Iris pigment epithelial cell (primary cell): ENCODE measurements at regions not wholly inside any gene's neighbourhood (a gene's known extent, or its start where the extent isn't known, plus 50 kb on each side); places are given as distances from the start of the nearest gene placed in this dataset.
"Not testable (repeated sequence)": the region's sequence is repeated elsewhere in the genome, so short reads cannot be mapped to it uniquely, and the experiment has no call there.

Experiments used
- DNase-seq: peaks from one replicate; pipeline ENCODE4 v3.0.0-alpha.2; 2011; ENCODE audit warnings: low read depth

DNA sequence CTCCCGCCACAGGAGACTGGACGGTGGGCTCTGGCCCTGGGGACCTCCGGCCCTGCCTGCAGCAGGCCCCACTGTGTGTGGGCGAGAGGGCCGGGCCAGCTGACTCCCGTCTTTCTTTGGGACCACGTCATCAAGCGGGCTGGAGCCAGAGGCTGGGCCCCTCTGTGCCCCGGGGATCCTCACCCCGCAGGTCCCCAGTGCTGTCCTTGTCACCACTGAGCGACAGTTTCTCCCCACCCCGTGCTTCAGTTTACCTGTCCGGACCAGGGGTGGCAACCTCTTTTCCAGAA is 181.9 kb upstream of the ZNF469 start:
- no peak for DNase-seq

DNA sequence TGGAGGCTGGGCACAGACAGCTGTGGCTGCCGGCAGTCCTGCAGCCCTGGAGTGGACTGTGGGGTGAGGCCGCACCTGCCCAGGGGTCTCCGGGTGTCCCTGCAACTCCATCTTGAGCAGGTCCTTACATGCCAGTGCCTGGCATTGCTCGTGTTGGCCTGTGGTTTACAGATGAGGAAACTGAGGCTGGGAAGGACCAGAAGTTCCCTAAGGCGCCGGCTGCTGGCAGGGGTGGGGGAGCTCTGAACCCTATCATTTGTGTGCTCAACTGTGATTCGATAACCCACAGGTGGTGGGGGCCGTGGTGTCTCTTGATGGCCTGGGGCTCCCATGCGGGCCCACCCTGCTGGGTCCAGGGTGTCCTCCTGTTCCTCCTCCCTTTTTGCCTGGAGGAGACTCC is 181.1 kb upstream of the ZNF469 start:
- not testable (repeated sequence) for DNase-seq

DNA sequence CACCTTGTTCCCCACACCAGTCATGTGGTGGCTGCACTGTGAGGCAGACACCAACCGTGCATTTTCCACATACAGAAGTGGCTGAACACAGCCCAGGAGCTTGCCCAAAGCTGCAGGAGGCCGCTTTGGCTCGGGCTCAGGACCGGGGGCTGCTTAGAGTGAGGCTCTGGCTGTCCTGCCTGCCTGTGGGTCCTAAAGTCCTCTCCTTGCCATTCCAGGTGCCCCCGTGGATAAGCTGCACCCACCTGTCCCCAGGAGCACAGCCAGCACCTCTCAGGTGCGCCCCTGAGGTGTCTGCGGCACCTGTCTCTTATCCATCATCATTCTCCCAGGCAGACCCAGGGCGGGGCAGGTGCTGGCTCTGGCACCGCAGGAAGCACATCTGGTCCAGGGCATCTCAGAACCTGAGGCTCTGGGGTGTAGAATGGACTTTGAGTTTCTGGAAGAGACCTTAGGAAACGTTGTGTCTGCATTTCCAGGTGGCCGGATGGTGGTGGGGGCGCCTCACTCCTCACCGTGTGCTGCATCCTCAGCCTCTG is 180.5 kb upstream of the ZNF469 start:
- no peak for DNase-seq

DNA sequence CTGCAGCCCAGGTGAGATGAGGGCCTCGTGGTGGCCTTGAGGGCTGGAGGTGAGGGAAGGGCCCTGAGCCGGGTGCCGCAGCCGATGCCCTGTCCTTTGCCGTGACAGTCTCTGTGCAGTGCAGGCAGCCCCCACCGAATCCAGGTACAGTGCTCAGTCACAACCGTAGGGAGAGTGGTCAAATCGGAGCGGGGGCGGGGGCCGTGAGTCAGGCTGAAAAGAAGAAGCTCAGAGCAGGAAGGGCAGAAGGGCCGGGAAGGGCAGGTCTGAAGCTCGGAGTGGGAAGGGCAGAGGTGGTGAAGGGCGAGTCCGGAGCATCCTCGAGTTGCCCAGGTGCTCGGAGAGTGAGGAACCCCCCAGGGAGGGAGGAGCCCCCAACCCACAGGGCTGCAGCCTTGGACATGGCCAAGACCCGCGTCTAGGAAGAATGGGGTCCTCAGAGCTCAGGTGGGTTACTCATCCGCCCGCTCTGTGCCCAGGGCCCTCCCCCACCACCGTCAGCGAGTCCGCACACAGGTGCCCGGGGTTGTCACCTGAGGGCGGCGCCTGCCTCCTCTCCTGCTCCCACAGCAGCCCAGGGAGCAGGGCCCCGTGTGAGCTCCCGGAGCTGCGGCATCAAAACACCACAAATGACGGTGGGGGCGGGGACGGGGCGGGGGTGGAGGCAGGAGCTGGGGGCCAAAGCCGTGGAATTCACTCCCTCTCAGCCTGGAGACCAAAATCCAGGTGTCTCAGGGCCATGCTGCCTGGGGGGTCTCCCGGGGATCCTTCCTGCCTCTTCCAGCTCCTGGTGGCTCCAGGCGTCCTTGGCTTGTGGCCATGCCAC is 179.7 kb upstream of the ZNF469 start:
- not testable (repeated sequence) for DNase-seq

DNA sequence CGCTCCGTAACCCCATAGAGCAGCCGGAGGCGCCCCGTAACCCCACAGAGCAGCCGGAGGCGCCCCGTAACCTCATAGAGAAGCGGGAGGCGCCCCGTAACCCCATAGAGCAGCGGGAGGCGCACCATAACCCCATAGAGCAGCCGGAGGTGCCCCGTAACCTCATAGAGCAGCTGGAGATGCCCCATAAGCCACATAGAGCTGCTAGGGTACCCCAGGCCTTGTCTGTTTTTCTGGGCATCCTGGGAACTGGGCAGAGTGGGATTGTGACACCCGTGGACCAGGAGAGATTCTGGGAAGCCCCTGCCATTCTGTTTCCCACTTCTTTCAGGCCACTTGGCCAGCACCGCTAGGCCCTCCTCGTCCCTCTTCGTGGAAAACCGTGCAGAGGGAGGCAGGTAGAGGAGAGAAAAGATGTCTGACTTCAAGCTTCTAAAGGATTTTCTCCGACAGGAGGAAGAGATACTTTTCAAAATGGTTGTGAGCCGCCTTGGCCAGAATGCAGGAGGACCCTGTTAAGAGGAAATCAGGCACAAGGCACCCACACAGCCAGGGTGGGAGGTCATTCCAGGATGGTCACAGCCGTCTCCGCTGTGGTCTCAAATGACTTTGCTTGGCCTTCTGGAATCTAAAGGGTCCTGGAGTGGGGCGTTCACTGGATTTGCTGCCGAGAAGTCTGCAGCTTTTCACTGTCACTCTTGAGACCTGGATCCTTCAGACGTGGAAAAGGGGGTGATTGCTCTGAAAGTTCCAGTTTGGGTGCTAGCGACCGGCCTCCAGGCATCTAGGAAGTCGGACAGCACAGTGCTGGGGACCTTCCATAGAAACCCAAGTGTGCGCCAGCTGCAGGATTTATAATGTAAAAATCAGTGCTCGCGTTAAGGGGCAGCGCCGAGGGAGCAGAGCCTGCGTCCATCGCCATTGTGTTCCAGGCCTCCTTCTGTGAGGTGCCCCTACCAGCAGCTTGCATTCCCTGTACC is 178.3 kb upstream of the ZNF469 start:
- DNase-seq: not testable (repeated sequence)

DNA sequence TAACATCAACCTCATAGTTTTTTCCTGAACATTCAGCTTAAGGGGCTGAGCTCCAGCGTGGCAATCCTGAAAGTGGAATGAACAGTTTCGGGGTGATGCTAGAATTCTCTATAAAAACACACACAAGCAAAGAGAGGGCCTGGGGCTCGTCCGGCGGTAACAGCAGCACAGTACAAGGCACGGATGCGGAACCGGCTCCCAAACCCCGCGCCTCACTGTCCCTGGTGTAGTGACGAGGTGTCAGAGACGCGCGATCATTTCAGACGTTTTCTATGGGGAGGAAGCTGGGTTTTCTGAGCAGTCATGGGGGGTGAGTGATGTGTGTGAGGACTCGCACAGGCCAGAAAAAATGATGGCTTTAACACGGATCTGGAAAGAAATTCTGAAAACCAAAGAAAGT is 177.3 kb upstream of the ZNF469 start:
- DNase-seq: not testable (repeated sequence)

DNA sequence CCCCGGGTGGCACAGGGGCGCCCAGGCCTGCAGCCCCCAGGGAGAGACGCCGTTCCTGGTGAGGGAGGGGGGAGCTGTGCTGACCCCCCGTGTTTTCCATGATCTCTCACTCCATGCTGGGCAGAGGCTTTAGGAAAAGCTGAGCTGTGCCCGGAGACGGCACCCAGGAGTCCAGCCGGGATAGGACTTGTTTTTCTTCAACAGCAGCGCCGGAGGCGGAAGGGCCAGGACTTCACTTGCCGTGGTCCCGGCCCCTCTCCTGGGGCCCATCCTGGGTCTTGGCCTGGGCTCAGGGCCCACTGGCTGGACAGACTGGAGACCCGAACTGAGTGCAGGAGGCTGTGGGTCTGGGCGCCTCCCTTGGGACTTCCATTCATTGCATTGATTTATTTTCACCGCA is 176.8 kb upstream of the ZNF469 start:
- DNase-seq: not testable (repeated sequence)

DNA sequence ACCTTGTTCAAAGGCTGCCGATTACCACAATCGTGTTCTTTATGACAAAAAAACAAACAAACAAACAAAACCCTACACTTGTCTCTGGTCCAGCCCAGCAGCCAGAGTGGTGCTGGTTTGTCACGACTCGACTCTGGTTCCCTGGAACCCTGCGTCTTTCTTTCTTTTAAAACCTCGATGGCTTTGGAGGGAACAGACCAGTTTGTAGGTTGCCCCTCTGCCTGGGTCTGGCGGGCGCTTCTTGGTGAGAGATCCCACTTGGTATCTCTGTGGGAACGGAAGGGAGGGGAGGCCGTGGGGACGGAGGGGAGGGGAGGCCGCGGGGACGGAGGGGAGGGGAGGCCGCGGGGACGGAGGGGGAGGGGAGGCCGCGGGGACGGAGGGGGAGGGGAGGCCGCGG is 176.2 kb upstream of the ZNF469 start:
- not testable (repeated sequence) for DNase-seq

DNA sequence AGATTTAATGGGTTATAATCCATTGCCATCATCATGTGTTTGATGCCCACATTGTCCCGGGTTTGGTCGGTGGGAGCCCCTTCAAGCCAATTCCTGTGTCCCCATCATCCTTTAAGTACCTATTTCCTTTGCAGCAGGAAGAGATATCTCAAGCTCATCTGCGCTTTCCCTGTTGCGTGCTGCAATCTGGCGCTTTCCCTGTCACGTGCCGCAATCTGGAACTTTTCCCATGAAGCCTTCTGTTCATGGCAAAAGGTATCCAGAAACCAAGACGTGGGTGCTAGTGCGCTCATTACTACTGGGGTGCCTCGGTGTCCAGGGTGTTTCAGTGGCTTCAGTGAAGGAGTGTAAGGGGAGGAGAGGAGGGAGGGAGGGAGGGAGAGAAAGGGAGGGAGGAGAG is 174.6 kb upstream of the ZNF469 start:
- no peak for DNase-seq

DNA sequence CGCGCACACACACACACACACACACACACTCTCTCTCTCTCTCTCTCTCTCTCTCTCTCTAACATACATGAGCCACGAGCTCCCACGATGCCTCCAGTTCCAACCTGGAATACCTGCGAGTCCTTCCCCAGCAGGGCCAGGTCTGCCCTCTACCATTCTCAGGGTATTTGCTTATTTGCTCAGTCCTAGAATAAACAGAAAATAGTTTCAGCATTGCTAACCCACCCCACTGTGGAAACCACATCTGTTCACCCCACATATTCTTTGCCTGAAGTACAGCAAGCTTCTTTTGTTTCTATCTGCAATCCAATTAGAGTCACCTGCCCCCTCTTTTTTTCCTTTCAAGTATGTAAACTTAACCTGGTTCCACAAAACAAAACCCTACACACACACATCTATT is 174.0 kb upstream of the ZNF469 start:
- peak; percentile 27 for DNase-seq

DNA sequence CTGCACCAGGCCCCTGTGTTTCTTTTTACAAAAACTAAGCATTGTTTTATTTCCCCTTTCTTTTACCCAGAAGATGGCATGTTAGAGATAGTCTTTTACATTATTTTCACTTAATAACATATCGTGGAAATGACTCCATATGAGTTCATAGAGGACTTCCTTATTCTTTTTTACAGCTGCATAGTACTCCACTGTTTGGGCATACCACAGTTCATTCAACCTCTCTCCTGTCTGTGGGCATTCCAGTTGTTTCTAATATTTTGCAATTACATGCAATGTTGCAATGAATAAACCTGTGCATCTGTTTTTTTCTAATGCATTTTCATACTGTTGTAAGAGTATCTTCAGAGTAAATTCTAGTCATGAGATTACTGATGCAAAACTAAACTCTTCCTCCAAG is 173.2 kb upstream of the ZNF469 start:
- DNase-seq: not testable (repeated sequence)

DNA sequence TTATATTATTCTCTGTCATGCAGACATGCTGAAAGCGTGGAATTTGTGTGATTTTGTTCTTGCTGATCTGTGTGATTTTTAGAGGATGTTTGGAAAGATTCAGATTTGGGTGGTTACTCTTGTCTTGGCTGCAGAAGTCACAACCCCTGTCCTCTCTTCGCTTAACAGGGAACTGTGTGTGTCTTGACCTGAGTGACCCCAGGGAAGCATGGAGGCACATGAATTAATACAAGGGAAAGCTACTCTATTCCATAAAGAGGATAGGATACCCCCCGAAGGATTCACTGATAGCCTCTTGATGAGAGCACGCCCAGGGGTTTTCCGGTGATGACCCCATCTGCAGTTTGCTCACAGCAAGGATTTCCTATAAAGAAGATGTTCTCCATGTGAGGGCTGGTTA is 168.8 kb upstream of the ZNF469 start:
- DNase-seq: not testable (repeated sequence)

DNA sequence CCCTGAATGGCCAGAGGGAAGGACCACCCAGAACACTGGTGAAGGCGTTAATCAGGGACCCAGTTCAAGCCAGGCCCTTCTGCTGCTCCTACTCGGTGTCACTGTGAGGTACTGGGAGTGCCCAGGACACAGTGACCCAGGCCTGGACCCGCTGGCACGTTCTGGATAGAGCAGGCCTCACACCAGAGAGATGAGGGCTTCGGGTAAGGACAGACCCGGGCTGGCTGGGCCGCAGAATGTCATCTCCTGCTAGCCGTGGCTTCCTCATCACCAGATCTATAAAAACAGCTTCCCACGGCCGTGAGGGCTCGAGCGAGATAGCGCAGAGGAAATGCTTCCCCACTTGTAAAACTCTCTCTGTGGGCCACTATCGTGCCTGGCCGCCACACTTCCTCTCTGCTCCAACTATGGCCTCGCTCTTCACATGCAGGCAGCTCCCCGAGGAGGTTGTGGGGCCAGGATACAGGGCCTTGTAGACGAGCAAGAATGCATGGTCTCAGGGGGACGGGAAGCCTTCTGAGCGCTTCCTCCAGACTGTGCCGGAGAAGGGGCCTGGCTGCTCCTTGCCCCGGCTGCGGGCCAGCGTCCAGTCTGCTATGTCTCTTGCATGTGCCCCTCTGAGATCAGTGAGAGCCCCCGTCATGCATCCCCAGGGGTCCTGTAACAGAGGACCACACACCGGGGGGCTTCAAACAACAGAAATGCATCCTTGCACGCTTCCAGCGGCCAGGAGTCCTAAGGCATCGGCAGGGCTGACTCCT is 161.6 kb upstream of the ZNF469 start:
- DNase-seq: not testable (repeated sequence)

DNA sequence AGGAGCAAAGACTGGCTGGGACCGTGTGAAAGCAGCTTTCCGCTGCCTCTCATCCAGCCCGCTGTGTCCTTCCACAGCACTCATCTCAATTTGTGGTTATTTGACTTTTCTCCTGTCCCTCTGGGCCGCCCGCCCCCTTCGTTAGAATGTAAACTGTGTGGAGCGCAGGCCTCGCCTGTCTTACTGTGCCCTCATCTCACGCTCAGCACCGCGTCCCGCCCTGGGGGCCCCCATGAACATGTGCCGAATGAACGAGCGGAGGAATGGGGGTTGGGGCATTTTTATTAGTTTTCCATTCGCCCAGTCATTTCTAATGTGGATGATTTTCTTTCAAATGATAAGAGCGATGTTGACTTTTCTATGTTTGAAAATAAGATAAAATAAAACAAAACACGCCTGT is 159.1 kb upstream of the ZNF469 start:
- DNase-seq: not testable (repeated sequence)

DNA sequence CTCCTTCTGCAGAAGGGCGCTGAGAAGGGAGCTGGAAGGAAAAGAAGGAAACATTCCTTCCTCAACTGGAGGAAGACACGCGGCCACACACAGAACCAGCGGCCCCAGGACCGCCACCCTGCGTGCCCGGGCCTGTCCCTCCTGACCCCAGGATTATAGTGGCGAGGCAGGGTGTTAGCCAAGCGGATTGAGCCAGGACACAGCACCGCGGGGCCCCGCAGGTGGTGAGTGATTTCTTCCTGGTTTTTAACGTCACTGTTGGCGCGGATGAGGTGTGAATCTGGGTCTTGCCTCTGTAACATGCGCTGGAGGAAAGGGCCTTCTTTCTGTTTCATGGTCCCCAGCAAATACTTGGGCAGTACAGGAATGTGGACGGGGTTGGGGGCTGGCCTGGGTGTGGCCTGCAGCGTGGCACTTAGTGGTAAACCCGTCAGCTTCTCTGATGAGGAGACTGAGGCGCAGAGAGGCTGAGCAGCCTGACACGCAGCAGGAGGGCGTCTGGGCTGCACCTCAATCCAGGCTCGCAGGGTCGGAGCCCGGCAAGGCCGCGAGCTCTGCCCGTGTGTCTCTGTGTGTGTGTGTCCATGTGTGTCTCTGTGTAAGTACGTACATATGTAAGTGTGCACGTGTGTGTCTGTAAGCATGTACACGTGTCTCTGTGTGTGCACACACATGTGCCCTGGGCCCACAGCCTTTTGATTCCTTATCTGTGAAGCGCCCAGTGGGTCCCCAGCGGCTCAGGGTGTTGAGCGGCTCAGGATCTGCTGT is 158.4 kb upstream of the ZNF469 start:
- DNase-seq: not testable (repeated sequence)

DNA sequence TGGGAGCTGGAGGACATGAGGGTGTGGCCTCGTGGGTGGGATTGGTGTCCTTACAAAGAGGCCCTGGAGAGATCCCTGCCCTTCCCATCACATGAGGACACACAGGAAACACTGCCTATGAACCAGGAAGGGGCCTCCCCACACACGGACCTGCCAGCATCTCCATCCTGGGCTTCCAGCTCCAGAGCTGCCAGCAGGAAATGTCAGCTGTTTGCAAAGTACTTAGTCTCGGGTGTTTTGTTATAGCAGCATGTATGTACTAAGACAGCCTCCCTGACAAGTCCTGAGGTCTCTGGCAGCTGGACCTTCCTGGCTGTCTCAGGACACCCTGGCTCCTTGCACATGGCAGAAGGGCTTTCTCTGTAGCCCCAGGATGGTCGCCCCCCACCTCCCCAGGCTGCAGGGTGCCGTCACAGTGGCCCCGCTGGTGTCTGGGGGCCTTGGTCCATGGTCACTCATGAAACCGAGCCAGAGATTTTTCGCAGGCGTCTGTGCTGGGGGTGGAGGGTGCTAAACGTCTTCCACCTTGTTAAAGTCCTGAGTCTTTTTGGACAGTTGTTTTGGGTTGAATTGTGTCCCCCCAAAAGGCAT is 157.0 kb upstream of the ZNF469 start:
- DNase-seq: not testable (repeated sequence)

DNA sequence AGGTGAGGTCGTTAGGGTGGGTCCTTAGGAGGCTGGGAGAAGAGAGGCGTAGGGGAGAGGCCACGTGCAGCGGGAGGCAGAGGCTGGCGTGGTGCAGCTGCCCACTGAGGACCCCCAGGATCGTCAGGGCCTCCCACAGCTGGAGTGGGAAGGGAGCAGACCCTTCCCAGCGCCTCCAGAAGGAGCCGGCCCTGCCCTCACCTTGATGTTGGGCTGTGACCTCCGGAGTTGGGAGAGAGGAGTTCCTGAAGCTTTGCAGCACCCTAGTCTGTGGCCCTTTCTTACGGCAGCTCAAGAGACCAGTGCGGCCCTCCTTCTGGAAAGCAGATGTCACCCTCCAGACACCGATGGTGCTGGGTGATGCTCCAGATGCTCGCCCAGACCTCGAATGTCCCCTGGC is 156.5 kb upstream of the ZNF469 start:
- DNase-seq: not testable (repeated sequence)

DNA sequence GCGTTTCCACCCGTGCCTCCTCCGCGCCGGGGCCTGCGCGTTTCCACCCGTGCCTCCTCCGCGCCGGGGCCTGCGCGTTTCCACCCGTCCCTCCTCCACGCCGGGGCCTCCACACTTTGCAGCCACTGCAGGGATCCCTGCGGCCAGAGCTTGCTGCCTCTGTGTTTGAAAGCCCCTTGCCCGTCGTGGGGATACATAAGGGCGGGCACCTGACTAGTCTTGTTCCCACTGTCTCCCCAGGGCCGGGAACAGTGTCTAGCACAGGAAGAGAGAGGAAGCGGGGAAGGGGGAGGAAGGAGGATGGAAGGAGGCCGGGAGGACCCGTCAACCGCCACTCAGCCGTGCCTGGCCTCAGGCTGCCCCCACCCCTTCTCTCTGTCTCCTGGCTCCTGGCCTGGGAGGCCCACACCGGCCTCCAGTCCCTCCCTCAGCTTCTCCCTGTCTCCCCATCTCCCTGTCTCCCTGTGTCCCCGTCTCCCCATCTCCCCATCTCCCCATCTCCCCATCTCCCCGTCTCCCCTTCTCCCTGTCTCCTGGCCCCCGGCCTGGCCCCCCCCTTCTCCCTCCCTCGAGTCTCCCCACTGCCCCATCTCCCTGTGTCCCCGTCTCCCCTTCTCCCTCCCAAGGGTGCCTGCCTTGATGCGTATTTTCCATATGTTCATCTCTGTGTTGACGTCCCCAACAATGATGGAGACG is 155.6 kb upstream of the ZNF469 start:
- not testable (repeated sequence) for DNase-seq

DNA sequence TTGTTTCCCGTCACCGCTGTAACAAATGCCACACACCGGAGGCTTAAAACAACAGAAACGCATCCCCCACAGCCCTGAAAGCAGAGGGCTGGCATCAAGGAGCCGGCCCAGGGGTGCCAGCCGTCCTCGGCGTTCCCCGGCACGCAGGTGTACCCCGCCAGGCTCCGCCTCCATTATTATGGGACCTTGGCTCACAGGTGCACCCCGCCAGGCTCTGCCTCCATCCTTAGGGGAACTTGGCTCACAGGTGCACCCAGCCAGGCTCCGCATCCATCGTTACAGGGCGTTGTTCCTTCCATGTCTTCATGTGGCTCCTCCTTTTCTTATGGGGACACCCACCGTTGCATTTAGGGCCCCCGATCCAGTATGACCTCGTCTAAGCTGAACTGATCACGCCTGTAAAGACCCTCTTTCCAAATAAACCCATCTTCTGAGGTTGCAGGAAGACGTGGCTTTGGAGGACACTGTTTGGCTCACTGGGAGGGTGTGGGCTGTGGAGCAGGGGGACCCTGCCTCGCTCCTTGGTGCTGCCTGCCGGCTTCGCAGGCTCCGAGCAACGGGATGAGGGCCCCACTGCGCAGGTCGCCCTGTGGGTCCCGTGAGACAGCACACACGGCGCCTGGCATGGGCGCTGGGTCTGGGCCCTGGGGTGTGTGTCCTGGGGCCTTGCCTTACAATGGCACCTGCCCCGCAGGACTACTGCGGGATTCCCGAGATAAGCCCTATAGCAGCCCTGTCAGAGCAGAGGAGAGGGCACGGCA is 154.9 kb upstream of the ZNF469 start:
- not testable (repeated sequence) for DNase-seq
